AG09309 (cell line): ENCODE measurements at regions not wholly inside any gene's neighbourhood (a gene's known extent, or its start where the extent isn't known, plus 50 kb on each side); places are given as distances from the start of the nearest gene placed in this dataset.

Experiments used
- DNase-seq: peaks from one replicate; pipeline ENCODE4 v3.0.0-alpha.2; 2010; ENCODE audit warnings: low read depth
- H3K4me3 ChIP-seq: 2 replicates; pipeline ENCODE4 v1.5.1; 2011; ENCODE audit warnings: mild to moderate bottlenecking, low read depth, low read length, moderate library complexity; ENCODE audit not compliant: control insufficient read depth
- CTCF ChIP-seq: IDR thresholded peaks from 2 replicates; pipeline ENCODE4 v1.5.1; 2011; ENCODE audit warnings: mild to moderate bottlenecking, low read depth, low read length, inconsistent platforms; ENCODE audit not compliant: insufficient read depth, control insufficient read depth; ENCODE audit errors: missing control alignments

GRCh38 chr21:30104241-30104640, 62.4 kb downstream of the CLDN17 start:
- H3K4me3 ChIP-seq: no peak overlapping the region
- TF ChIP-seq CTCF: no peak
- no peak for DNase-seq

DNA sequence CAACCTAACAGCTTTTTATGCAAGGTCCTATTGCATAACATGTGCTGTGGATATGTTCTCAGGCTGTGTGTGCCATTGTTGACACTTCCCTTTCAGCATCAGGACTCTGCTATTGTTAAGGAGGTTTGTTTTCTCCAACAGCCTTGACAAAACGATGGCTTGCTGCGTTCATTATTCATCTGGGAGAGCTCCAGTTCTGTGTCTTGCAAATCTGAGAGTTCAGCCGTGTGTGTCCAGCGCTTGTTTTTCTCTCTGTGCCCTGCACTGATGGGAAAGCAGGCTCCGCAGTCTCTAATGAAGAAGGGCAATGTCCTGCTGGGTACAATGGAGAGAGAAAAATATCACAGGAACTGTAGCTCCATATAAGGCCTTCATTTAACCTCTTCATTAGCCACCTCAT, 63.7 kb downstream of the CLDN17 start:
- TF ChIP-seq CTCF: no peak
- DNase-seq: no peak

GRCh38 chr21:30101967-30102366, 64.6 kb downstream of the CLDN17 start:
- no peak for TF ChIP-seq CTCF
- no peak for DNase-seq

More for the DNA sequence above, 63.7 kb downstream of the CLDN17 start:
- no peak overlapping the region for H3K4me3 ChIP-seq

GRCh38 chr21:30097791-30098190, 68.8 kb downstream of the CLDN17 start:
- TF ChIP-seq CTCF: no peak

More at GRCh38 chr21:30101967-30102366, 64.6 kb downstream of the CLDN17 start:
- H3K4me3 ChIP-seq: no peak overlapping the region

DNA sequence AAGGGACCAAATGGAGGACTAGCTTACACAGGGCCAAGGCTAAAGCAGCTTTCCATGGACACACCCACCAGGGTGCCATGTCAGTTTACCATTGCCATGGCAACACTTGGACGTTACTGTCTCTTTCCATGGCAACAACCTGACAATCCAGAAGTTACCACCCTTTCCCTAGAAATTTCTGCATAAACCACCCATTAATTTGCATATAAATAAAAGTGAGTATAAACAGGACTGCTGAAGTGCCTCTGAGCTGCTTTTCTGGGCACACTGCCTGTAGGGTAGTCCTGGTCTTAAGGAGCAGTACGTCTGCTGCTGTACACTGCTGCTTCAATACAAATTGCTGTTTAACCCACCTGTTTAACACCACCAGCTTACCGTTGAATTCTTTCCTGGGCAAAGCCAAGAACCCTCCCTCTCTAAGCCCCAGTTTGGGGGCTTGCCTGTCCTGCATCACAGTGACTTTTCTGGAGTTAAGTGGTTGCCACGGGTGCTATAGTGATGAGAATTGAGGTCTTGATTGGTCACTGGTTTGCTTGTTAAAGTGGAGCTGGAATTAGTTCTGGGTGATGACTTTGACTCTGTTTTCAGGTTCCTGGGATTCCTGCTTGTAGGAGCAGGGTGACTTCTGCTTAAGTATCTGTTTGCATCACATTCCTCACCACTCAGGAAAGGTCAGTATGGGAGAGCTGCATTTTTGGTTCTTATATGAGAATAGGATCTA, 83.2 kb downstream of the CLDN17 start:
- no peak overlapping the region for H3K4me3 ChIP-seq
- DNase-seq: no peak
- TF ChIP-seq CTCF: no peak

More at GRCh38 chr21:30097791-30098190, 68.8 kb downstream of the CLDN17 start:
- DNase-seq: no peak
- H3K4me3 ChIP-seq: no peak overlapping the region

DNA sequence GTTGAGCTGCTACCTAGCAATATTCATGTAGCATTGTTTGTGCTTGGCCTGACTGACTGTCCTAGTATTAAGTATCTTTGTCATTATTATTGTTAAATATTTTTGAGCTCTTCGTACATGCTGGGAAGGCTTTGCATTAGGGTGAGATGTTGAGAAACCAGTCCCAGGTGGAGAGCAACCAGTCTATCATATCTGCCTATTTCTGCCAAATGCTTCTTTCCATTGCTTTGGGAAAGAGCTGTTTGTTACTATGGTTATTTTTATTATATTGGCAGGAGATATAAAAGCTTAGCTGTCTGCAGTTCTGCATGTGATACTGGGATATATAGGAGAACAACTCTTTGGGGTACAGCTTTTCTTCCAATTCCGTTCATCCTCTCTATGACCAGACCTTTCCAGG, 85.1 kb downstream of the CLDN17 start:
- no peak for DNase-seq
- TF ChIP-seq CTCF: no peak
- no peak overlapping the region for H3K4me3 ChIP-seq
